HG02885 (cell line): ENCODE measurements at regions not wholly inside any gene's neighbourhood (a gene's known extent, or its start where the extent isn't known, plus 50 kb on each side); places are given as distances from the start of the nearest gene placed in this dataset.

Experiments
- ATAC-seq: cut with Tn5 transposase; IDR thresholded peaks from one replicate; pipeline ENCODE4 v1.9.1; 2021; ENCODE audit warnings: mild to moderate bottlenecking; ENCODE audit not compliant: unreplicated experiment, poor library complexity

DNA sequence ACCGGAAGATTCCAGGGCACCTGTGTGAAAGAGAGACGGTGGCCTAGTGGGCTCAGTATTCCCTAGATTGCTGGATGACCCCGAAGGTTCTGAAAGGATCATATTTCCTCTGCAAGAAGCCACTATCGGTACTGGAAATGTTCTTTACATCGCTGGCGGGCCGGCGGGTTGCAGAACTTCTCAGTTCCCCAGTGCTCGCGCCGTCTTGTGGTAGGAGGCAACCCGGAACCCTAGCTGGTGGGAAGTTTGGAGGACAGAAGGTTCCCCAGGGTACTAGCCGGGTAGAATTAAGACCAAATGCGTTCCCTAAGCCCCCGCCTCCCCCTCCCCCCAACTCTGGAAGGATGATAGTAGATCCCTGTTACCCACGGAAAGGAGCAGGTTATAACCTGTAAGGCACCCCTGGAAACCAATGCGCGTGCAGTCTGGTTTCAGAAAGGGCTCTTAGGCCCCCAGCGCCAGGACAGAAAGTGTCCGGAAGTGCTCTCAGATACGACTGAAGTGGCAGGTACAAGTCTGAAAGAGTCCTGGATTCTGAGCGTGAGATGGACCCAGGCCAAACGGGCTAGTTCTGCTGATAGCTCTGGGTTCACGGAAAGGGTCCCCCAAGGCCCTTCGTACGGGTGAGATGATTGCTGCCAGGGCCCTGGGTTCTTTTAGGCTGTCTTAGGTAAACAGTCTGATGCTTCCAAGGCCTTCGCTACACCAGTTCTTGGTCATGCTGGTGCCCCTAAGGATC, 61.7 kb upstream of the DCAF8L1 start:
- ATAC-seq = no peak

DNA sequence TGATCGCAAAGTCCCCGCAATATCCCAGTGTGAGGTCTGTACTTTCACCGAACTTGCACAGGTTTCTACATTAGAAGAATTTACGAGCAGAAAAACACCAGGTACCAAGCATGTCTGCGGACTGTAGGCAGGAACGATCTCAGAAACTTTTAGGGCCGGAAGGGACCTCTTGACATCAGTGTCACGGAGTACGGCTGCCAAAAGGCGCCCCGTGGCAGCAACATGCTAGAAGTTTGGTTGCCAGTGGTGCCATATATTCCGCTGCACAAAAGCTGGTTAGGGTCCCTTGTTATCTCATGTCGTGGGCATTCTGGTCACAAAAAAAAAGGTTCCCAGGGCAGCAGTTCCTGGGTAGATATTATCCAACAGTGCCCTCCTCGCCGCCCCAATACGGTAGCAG, 61.0 kb upstream of the DCAF8L1 start:
- no peak for ATAC-seq

DNA sequence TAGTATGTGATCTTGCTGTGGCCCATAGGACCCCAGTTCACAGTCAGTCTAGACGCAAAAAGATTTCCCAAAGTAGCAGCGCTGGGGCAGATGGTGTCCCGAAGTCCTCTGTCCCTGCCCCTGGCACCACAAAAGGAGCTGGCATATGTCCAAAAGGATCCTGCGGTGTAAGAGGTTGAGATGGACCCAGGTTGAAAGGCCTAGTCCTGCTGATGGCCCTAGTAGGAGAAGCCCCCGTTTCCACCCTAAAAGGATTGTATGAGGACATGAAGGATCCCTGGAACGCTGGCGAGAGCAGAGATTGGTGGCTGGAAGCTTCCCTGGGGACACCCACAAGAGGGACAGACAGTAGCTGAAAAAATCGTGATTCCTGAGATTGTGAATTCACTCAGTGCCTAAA, 58.0 kb upstream of the DCAF8L1 start:
- no peak for ATAC-seq
